ENCODE measurements at regions not wholly inside any gene's neighbourhood (a gene's known extent, or its start where the extent isn't known, plus 50 kb on each side); places are given as distances from the start of the nearest gene placed in this dataset.

DNA sequence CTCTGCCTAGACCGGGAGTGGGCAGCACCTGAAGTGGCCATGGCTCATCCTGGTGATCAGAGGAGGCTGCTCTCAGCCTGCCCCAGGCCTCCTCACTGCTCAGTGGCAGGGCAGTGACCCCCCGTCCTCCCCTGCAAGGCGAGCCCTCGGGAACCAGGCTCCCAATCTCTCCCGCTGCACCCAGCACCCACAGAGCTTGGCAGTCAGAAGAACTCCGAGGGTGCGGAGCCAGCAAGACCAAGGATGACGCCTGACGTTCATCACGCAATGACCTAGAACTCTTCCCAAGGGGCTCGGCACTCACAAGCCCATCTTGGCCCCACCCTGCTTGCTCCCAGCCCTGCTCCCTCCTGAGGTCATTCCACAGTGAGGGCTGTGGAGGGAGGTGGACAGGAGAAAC, 189.8 kb upstream of the SALL3 start:
- H3K9me1 ChIP-seq (ENCODE audit: control insufficient read depth, extremely low read depth, insufficient read depth, low read length): no peaks in the 10 kb centered on the region
- no peak overlapping the region for H2AFZ ChIP-seq (ENCODE audit: control insufficient read depth, low read length)
- no peak overlapping the region for H3K27ac ChIP-seq (ENCODE audit: control insufficient read depth, insufficient read depth, low read length)
- no peaks in the 10 kb centered on the region for H4K20me1 ChIP-seq (ENCODE audit: control insufficient read depth, extremely low read depth, insufficient read depth, low read length)
- H3K4me1 ChIP-seq (ENCODE audit: control insufficient read depth, extremely low read depth, insufficient read depth, low read length): no peaks in the 10 kb centered on the region
- dilution Hi-C loops (cut with MboI; ENCODE audit: extremely low pct_ligation_motif_present, low sequenced_read_pairs): no loop called here
- peaks cover 15% of the 10 kb centered on the region for H3K9me3 ChIP-seq (ENCODE audit: control insufficient read depth, low read depth, low read length)
- no peak overlapping the region for H3K4me3 ChIP-seq (ENCODE audit: control insufficient read depth in 2 of 3, extremely low read depth in 1 of 3, insufficient read depth in 2 of 3, low read depth in 1 of 3, low read length in 3 of 3)
- H3K4me2 ChIP-seq (ENCODE audit: control insufficient read depth, extremely low read depth, insufficient read depth, low read depth, low read length): no peak overlapping the region
- no peaks in the 10 kb centered on the region for H3K36me3 ChIP-seq (ENCODE audit: control insufficient read depth in 2 of 2, extremely low read depth in 1 of 2, insufficient read depth in 2 of 2, low read length in 2 of 2)
- H3K79me2 ChIP-seq (ENCODE audit: control insufficient read depth, insufficient read depth, low read length): no peaks in the 10 kb centered on the region
- no peak for FAIRE-seq
- no peak overlapping the region for H3K9ac ChIP-seq (ENCODE audit: control insufficient read depth, extremely low read depth, insufficient read depth, low read length)
- TF ChIP-seq, protein P1, sequence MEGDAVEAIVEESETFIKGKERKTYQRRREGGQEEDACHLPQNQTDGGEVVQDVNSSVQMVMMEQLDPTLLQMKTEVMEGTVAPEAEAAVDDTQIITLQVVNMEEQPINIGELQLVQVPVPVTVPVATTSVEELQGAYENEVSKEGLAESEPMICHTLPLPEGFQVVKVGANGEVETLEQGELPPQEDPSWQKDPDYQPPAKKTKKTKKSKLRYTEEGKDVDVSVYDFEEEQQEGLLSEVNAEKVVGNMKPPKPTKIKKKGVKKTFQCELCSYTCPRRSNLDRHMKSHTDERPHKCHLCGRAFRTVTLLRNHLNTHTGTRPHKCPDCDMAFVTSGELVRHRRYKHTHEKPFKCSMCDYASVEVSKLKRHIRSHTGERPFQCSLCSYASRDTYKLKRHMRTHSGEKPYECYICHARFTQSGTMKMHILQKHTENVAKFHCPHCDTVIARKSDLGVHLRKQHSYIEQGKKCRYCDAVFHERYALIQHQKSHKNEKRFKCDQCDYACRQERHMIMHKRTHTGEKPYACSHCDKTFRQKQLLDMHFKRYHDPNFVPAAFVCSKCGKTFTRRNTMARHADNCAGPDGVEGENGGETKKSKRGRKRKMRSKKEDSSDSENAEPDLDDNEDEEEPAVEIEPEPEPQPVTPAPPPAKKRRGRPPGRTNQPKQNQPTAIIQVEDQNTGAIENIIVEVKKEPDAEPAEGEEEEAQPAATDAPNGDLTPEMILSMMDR (optimal IDR thresholded peaks at IDR 0.05 in 1 of 3, IDR thresholded peaks at IDR 0.05 in 1 of 3, conservative IDR thresholded peaks at IDR 0.05 in 1 of 3; ENCODE audit: extremely low read depth in 1 of 3, insufficient read depth in 2 of 3, low read length in 3 of 3): no peak
- TF ChIP-seq EZH2 (IDR thresholded peaks at IDR 0.05; ENCODE audit: low read length): no peak
- no peaks in the 10 kb centered on the region for H3K27me3 ChIP-seq (ENCODE audit: control insufficient read depth, extremely low read depth, insufficient read depth, low read length)
- DNase-seq (ENCODE audit: low read depth, low spot score): no peak

- H3K4me3 ChIP-seq (ENCODE audit: control insufficient read depth in 2 of 3, extremely low read depth in 1 of 3, insufficient read depth in 2 of 3, low read depth in 1 of 3, low read length in 3 of 3): no peak overlapping the region
- no peak overlapping the region for H3K27ac ChIP-seq (ENCODE audit: control insufficient read depth, insufficient read depth, low read length)
- H3K9me3 ChIP-seq (ENCODE audit: control insufficient read depth, low read depth, low read length): peaks cover 15% of the 10 kb centered on the region
- dilution Hi-C loops (cut with MboI; ENCODE audit: extremely low pct_ligation_motif_present, low sequenced_read_pairs): no loop called here
- DNase-seq (ENCODE audit: low read depth, low spot score) (no peak), FAIRE-seq (no peak)
- H3K4me1 ChIP-seq (ENCODE audit: control insufficient read depth, extremely low read depth, insufficient read depth, low read length): no peaks in the 10 kb centered on the region
- H3K36me3 ChIP-seq (ENCODE audit: control insufficient read depth in 2 of 2, extremely low read depth in 1 of 2, insufficient read depth in 2 of 2, low read length in 2 of 2): no peaks in the 10 kb centered on the region
- H3K9ac ChIP-seq (ENCODE audit: control insufficient read depth, extremely low read depth, insufficient read depth, low read length): no peak overlapping the region
- H2AFZ ChIP-seq (ENCODE audit: control insufficient read depth, low read length): no peak overlapping the region
- H3K27me3 ChIP-seq (ENCODE audit: control insufficient read depth, extremely low read depth, insufficient read depth, low read length): no peaks in the 10 kb centered on the region
- no peaks in the 10 kb centered on the region for H3K79me2 ChIP-seq (ENCODE audit: control insufficient read depth, insufficient read depth, low read length)
- TF ChIP-seq, protein P1 (optimal IDR thresholded peaks at IDR 0.05 in 1 of 3, IDR thresholded peaks at IDR 0.05 in 1 of 3, conservative IDR thresholded peaks at IDR 0.05 in 1 of 3; ENCODE audit: extremely low read depth in 1 of 3, insufficient read depth in 2 of 3, low read length in 3 of 3): no peak
- TF ChIP-seq EZH2 (IDR thresholded peaks at IDR 0.05; ENCODE audit: low read length): no peak
- H4K20me1 ChIP-seq (ENCODE audit: control insufficient read depth, extremely low read depth, insufficient read depth, low read length): no peaks in the 10 kb centered on the region
- H3K4me2 ChIP-seq (ENCODE audit: control insufficient read depth, extremely low read depth, insufficient read depth, low read depth, low read length): no peak overlapping the region
- H3K9me1 ChIP-seq (ENCODE audit: control insufficient read depth, extremely low read depth, insufficient read depth, low read length): no peaks in the 10 kb centered on the region
These were observed 189.1 kb upstream of the SALL3 start for GRCh38 chr18:78790511-78790910.

All from keratinocyte (primary cell).